HL-60 (cell line): ENCODE measurements at regions not wholly inside any gene's neighbourhood (a gene's known extent, or its start where the extent isn't known, plus 50 kb on each side); places are given as distances from the start of the nearest gene placed in this dataset.

Source experiments
- DNase-seq, 2 experiments: peaks; one replicate each; pipeline ENCODE4 v3.0.0-alpha.2; 2010 to 2020; ENCODE audit warnings: low read depth in 1 of 2, low spot score in 1 of 2
- H3K27ac ChIP-seq: fragments of 250-450 bp; sonication (Bioruptor Pico); replicated peaks from 2 replicates; pipeline ENCODE4 v1.5.1; 2020; ENCODE audit warnings: mild to moderate bottlenecking, moderate library complexity
- H3K27me3 ChIP-seq: fragments of 250-450 bp; sonication (Bioruptor Pico); 2 replicates; pipeline ENCODE4 v1.5.1; 2021; ENCODE audit warnings: mild to moderate bottlenecking, moderate library complexity; ENCODE audit not compliant: insufficient read depth, poor library complexity, severe bottlenecking
- H3K4me3 ChIP-seq: replicated peaks from 2 replicates; pipeline ENCODE4 v1.5.1; 2011; ENCODE audit warnings: mild to moderate bottlenecking, control low read depth, low read length; ENCODE audit not compliant: insufficient read depth
- GABPA ChIP-seq: IDR thresholded peaks from 2 replicates; pipeline ENCODE4 v1.6.1; 2012; ENCODE audit warnings: low read depth
- POLR2AphosphoS5 ChIP-seq: IDR thresholded peaks from 2 replicates; pipeline ENCODE4 v1.6.1; 2012; ENCODE audit warnings: low read depth
- SPI1 ChIP-seq: IDR thresholded peaks from 2 replicates; pipeline ENCODE4 v1.6.1; 2012; ENCODE audit warnings: low read depth, mild to moderate bottlenecking, borderline replicate concordance
- TF ChIP-seq, protein P1 (sequence below): IDR thresholded peaks from 2 replicates; pipeline ENCODE4 v1.6.1; 2012; ENCODE audit warnings: low read depth; ENCODE audit not compliant: insufficient replicate concordance
- TF ChIP-seq, protein P2 (sequence below): IDR thresholded peaks from one replicate; pipeline ENCODE4 v1.5.1; 2011; ENCODE audit warnings: low read length, control low read depth, inconsistent platforms; ENCODE audit not compliant: insufficient read depth

DNA sequence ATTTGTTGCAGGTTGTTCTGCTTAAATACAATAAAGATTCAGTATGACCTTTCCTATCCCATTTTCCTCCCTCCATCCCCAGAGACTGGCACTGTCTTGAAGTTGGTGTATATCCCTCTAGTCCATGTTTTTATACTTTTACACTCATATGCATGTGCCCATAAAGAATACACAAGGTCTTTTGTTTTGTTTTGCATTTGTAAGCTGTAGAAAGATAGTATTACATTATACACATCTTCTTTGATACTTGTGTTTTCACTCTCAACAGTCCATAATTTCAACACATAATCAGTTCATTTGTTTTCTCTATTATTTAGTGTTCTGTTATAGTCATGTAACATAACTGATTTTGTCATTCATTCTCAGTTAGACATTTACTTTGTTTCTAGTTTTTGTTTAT lies 88.7 kb upstream of the AADACL2 start:
- DNase-seq = no peak
- H3K27ac ChIP-seq = no peak overlapping the region
- no peaks in the 10 kb centered on the region for H3K27me3 ChIP-seq
- no peak overlapping the region for H3K4me3 ChIP-seq
- TF ChIP-seq SPI1 (no peak), GABPA (no peak), POLR2AphosphoS5 (no peak)
- TF ChIP-seq, protein P1, sequence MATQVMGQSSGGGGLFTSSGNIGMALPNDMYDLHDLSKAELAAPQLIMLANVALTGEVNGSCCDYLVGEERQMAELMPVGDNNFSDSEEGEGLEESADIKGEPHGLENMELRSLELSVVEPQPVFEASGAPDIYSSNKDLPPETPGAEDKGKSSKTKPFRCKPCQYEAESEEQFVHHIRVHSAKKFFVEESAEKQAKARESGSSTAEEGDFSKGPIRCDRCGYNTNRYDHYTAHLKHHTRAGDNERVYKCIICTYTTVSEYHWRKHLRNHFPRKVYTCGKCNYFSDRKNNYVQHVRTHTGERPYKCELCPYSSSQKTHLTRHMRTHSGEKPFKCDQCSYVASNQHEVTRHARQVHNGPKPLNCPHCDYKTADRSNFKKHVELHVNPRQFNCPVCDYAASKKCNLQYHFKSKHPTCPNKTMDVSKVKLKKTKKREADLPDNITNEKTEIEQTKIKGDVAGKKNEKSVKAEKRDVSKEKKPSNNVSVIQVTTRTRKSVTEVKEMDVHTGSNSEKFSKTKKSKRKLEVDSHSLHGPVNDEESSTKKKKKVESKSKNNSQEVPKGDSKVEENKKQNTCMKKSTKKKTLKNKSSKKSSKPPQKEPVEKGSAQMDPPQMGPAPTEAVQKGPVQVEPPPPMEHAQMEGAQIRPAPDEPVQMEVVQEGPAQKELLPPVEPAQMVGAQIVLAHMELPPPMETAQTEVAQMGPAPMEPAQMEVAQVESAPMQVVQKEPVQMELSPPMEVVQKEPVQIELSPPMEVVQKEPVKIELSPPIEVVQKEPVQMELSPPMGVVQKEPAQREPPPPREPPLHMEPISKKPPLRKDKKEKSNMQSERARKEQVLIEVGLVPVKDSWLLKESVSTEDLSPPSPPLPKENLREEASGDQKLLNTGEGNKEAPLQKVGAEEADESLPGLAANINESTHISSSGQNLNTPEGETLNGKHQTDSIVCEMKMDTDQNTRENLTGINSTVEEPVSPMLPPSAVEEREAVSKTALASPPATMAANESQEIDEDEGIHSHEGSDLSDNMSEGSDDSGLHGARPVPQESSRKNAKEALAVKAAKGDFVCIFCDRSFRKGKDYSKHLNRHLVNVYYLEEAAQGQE = no peak
- TF ChIP-seq, protein P2, sequence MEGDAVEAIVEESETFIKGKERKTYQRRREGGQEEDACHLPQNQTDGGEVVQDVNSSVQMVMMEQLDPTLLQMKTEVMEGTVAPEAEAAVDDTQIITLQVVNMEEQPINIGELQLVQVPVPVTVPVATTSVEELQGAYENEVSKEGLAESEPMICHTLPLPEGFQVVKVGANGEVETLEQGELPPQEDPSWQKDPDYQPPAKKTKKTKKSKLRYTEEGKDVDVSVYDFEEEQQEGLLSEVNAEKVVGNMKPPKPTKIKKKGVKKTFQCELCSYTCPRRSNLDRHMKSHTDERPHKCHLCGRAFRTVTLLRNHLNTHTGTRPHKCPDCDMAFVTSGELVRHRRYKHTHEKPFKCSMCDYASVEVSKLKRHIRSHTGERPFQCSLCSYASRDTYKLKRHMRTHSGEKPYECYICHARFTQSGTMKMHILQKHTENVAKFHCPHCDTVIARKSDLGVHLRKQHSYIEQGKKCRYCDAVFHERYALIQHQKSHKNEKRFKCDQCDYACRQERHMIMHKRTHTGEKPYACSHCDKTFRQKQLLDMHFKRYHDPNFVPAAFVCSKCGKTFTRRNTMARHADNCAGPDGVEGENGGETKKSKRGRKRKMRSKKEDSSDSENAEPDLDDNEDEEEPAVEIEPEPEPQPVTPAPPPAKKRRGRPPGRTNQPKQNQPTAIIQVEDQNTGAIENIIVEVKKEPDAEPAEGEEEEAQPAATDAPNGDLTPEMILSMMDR = no peak

- TF ChIP-seq, protein P1 = no peak
- TF ChIP-seq POLR2AphosphoS5 (no peak), GABPA (no peak), SPI1 (no peak)
- TF ChIP-seq, protein P2 = no peak
- Histone ChIP-seq H3K4me3 (no peak overlapping the region), H3K27me3 (no peaks in the 10 kb centered on the region), H3K27ac (no peak overlapping the region)
- no peak for DNase-seq
Observed at GRCh38 chr3:151644020-151644620, 89.6 kb upstream of the AADACL2 start.

DNA sequence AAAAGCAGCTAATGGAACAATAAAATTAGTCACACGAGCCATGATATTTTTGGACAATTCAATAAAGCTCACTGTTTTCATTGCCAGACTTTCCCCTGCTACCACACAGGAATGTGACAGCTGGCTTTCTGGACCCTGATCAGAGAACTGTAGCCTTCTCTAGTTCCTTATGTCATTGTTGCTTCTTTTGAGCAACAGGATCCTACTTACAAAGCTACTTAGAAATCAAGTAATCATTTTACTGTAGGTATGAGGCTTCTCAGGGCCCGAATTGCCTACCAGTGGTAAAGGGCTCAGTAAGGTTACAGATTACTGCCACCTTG lies 94.3 kb upstream of the AADACL2 start:
- DNase-seq = no peak
- H3K27me3 ChIP-seq = no peaks in the 10 kb centered on the region
- no peak overlapping the region for H3K4me3 ChIP-seq
- TF ChIP-seq, protein P1 = no peak
- TF ChIP-seq POLR2AphosphoS5 = no peak
- TF ChIP-seq, protein P2 = no peak
- TF ChIP-seq SPI1 = no peak
- no peak for TF ChIP-seq GABPA
- H3K27ac ChIP-seq = no peak overlapping the region
